ENCODE measurements at regions not wholly inside any gene's neighbourhood (a gene's known extent, or its start where the extent isn't known, plus 50 kb on each side); places are given as distances from the start of the nearest gene placed in this dataset.

DNA sequence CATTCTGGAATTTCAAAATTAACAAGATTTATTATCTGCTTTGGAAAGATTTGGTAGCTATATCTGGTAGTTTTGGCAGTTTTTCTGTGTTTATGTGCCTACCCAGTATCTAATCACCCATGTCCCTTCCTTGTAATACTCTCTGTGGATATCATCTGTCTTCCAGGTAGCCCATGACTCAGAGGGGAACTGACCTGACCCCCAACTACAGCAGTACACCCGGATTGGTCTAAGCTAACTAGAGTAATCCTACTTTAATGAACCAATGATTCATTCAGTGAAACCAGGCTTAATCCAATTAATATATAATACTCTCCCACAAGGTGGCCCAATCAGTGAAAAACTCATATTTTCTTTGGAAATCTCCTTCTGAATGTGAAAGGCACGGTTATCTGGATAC lies 295.3 kb upstream of the SULF2 start:
- DNase-seq (ENCODE audit: low read depth) = no peak
- H3K4me3 ChIP-seq (ENCODE audit: low read depth, low read length) = no peak overlapping the region
- TF ChIP-seq, protein P1, sequence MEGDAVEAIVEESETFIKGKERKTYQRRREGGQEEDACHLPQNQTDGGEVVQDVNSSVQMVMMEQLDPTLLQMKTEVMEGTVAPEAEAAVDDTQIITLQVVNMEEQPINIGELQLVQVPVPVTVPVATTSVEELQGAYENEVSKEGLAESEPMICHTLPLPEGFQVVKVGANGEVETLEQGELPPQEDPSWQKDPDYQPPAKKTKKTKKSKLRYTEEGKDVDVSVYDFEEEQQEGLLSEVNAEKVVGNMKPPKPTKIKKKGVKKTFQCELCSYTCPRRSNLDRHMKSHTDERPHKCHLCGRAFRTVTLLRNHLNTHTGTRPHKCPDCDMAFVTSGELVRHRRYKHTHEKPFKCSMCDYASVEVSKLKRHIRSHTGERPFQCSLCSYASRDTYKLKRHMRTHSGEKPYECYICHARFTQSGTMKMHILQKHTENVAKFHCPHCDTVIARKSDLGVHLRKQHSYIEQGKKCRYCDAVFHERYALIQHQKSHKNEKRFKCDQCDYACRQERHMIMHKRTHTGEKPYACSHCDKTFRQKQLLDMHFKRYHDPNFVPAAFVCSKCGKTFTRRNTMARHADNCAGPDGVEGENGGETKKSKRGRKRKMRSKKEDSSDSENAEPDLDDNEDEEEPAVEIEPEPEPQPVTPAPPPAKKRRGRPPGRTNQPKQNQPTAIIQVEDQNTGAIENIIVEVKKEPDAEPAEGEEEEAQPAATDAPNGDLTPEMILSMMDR (IDR thresholded peaks at IDR 0.05; ENCODE audit: low read depth, low read length, missing control alignments) = no peak

DNA sequence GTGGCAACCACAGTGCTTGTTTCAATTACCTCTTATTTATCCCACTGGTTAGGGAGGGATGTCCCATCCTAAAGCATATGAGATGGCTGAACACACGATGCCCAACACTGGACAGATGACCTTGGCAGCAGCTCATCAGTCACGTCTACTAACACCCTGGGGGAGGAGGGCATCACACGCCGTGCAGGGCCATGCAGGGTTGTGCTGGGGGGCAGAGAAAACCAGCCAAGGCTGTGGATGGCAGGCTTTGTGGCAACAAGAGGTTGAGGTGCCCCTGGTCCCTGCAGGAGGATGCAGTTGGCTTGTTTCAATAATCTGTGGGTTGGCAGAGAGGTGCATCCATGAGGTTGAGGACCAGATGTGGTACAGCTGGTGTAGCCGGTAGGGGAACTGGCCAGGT lies 293.7 kb upstream of the SULF2 start:
- TF ChIP-seq, protein P1 (IDR thresholded peaks at IDR 0.05; ENCODE audit: low read depth, low read length, missing control alignments) = no peak
- no peak overlapping the region for H3K4me3 ChIP-seq (ENCODE audit: low read depth, low read length)
- no peak for DNase-seq (ENCODE audit: low read depth)

DNA sequence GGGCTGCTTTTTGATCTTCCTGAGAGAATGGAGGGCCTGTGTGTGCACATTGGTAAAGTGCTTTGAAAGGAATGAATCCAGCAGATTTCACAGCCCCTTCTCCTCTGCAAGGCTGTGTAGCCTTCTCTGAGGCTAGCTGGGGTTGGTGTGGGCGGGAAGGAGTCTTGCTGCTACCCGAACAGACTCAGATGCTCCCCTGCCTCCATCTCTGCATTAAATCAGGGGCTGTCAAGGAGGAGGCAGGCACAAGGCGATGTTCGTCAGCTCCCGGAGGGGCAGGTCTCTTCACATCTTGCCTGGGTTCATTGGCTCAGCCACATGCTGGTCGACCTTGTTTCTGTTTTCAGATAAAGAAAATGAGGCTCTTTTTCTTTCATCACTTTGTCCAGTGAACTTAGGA lies 291.5 kb upstream of the SULF2 start:
- DNase-seq (ENCODE audit: low read depth) = no peak
- TF ChIP-seq, protein P1 (IDR thresholded peaks at IDR 0.05; ENCODE audit: low read depth, low read length, missing control alignments) = no peak

DNA sequence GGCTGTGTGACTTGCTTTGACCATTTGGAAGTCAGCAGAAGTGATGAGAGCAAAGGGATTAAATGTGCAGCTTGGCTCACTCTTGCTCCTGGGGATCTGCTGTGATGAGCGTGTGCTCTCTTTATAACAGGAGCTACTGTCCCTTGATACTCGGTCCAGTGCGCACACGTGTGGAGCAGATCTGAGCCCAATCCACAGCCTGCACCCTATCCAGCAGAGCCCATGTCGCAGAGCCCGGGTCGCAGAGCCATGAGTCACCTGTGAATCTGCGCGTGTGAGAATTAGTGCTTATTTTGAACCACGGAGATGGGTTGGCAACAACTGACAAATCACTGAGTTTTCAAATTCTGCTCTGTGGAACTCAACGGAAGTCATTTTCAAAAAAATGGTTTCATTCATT lies 291.0 kb upstream of the SULF2 start:
- DNase-seq (ENCODE audit: low read depth) = no peak
- no peak overlapping the region for H3K4me3 ChIP-seq (ENCODE audit: low read depth, low read length)
- TF ChIP-seq, protein P1 (IDR thresholded peaks at IDR 0.05; ENCODE audit: low read depth, low read length, missing control alignments) = no peak

More for the DNA sequence above, 291.5 kb upstream of the SULF2 start:
- H3K4me3 ChIP-seq (ENCODE audit: low read depth, low read length) = no peak overlapping the region

DNA sequence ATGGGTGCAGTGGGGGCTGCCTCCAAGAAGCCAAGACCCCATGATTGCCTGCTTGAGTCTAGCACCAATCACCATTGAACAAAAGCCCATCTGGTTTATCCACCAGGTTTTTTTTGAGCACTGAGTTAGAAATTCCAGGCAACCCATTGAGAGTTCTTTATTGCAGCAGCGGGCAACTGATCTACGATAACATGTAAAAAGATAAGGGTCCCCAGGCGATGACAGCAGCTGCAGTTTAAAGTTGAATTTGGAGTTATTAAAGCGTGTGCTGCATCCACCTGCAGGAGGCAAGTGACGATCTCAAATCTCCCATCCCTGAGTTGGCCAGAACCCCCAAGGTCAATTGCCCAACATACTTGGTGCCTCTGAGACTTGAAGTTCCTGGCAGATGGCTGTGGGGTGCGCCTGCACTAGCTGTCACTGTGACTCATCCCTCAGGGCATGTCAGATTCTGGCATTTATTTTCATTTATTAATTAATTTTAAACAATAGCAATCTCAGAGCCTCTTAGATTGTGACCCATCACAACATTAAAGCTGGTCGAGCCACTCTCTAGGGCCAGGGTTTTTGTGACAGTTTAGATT lies 290.4 kb upstream of the SULF2 start:
- H3K4me3 ChIP-seq (ENCODE audit: low read depth, low read length) = no peak overlapping the region
- no peak for DNase-seq (ENCODE audit: low read depth)
- TF ChIP-seq, protein P1 (IDR thresholded peaks at IDR 0.05; ENCODE audit: low read depth, low read length, missing control alignments) = no peak

DNA sequence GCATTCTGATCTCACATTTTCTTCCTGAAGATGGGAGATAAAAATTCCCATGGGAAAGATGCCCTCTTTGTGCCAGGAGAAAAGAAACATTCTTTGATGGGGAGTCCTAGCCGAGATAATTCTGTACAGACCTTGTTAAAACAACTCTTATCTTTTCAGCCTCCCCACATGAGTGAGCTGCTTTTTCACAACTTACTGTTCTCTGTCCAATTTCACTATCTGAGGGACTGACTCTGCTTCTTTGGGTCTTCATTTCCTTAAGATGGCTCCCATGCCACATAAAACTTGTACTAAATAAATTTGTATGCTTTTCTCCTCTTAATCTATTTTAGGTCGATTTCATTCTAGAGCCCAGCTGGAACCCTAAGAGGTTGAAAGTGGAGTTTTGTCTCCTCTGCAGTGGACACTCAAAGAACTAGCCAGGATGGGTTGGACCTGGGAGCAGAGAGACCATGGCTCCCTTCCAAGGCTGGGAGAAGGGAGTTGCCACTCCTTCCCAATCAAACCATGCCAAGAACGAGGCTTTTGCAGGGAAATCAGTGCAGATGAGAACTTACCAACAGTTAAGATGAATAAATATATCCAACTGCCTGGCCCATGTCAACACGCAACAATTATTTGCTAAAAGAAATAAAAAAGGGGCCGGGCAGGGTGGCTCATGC lies 285.8 kb upstream of the SULF2 start:
- H3K4me3 ChIP-seq (ENCODE audit: low read depth, low read length) = no peak overlapping the region
- TF ChIP-seq, protein P1 (IDR thresholded peaks at IDR 0.05; ENCODE audit: low read depth, low read length, missing control alignments) = no peak
- DNase-seq (ENCODE audit: low read depth) = no peak

DNA sequence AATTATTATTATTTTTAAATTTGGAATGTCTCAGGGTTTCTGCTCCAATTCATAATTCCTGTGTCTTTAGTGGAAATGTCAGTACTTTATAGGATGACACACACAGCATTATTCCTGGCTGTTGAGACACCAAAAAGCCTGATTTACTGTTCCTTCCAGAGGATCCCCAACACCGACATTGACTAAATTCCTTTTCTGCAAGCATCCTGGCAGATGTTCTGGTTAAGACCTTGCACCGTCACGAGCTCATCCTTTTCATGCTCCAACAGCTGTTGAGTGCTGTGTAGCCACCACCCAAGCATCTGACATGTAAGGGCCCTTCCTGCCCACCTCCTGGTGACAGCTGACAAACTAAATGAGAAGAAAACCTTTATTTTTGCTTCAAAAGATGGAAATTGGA lies 284.3 kb upstream of the SULF2 start:
- DNase-seq (ENCODE audit: low read depth) = no peak
- no peak overlapping the region for H3K4me3 ChIP-seq (ENCODE audit: low read depth, low read length)
- TF ChIP-seq, protein P1 (IDR thresholded peaks at IDR 0.05; ENCODE audit: low read depth, low read length, missing control alignments) = no peak

All from GM12864 (cell line).